ENCODE measurements at regions not wholly inside any gene's neighbourhood (a gene's known extent, or its start where the extent isn't known, plus 50 kb on each side); places are given as distances from the start of the nearest gene placed in this dataset.

DNA sequence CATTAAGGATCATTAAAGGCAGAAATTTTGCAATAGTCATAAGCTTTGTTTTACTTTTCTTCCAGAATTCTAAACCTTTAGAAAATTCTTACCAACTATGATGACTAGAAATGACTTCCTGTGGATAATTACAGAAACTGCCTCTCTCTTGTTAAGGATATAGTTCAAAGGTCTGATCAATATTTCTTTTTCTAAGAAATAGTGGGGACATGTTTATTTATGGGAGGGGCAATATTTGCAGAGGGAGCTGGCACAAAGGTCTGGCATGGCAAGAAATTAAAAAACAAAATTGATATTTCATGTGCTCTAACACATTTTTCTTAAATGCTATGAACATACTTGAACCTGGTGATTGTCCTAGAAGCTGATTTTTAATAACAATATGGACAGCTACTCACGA is 448.9 kb downstream of the KCTD8 start:
- FAIRE-seq = no peak

DNA sequence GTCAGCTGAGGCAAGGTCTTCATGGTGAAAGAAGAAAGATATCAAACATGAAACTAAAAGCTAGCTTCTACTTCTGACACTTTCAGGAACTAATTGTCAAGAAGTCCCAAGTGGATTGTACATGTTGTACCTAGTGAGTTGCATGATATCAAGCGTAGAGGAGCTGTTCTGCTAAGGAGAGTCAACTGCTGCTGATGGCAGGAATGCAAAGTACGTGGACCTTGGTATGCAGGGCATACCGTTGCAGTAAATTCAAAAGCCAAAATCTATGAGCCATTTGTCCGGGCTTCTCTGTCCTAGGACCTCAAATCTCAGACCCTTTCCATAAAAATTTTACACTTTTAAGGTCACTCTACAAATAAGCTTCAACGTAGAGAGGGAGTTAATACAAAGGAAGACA is 446.2 kb downstream of the KCTD8 start:
- FAIRE-seq = no peak

DNA sequence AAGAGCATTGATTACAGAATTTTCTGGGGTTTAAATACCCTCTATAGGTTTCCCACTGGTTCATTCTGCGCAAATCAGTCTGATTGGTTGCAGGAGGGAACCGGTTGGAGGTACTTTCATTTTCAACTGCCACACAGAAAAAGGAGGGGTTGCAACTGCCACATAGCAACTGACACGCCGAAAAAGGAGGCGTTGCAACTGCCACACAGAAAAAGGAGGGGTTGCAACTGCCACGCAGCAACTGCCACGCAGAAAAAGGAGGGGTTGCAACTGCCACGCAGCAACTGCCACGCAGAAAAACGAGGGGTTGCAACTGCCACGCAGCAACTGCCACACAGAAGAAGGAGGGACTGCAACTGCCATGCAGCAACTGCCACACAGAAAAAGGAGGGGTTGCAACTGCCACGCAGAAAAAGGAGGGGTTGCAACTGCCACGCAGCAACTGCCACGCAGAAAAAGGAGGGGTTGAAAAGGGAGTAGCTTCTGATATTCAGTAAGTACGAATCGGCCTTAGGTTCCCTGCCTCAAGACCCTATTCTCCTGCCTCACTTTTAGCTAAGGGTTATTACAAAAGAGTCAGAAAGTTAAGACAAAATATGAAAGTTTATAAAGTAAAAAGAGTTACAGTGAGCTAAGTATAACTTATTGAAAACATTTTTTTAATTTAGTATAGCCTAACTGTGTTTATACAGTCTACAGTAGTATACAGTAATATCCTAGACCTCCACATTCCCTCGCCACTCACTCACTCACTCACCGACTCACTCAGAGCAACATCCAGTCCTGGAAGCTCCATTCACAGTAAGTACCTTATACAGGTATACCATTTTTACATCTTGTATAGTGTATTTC is 431.8 kb downstream of the KCTD8 start:
- no peak for FAIRE-seq

DNA sequence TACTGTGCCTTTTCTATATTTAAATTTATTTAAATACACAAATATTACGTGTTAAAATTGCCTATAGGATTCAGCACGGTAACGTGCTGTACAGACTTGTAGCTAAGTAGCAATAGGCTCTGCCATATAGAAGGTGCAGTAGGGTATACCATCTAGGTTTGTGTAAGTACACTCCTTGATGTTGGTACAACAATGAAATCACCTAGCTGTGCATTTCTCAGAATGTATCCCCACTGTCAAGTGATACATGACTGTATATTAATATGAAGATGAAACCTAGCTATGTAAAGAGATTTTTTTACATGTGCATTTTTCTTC is 431.2 kb downstream of the KCTD8 start:
- FAIRE-seq = no peak

DNA sequence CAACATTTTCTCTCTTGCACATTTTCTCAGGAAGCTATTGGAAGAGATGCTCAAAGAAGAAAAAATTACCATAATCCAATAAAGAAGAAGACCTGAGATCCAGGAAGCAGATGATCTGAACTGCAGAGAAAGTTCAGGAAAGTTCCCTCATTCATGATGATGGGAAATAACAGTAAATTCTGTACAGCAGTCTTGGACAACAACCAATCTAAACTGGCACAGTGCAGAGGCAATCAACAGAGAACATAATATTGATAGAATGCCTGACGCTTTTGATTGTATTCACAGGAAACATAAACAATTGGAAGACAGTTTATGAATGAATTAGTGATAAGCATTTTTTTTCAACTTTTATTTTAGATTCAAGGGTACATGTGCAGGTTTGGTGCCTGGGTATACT is 428.9 kb downstream of the KCTD8 start:
- FAIRE-seq = no peak

DNA sequence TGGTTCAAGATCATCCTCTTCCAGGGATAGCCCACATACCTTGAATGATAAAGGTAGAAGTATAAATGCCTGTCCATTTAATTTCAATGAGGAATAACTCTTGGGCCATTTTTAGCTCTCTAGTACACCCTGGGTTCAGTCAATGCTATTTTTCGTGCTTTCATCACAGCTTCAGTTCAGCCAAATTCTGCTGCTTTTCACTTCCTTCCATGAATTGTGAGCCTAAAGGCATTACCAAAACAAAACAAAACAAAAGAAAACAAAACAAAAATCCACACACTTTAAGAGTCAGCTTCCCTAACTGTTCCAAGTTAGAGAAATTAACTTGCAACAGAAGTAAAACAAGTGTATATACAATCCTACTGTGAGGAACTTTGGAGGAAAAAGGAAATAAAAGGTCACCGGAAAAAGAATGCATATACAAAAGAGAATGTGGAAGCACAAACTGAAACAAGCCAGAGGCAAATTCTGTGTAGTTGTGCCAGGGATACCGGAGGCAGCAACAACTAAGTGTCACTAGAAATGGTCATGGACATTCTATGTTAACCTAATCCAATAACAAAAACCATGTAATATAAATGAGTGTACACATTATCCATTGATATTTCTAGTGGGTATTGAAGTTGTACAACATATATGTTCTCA is 423.1 kb downstream of the KCTD8 start:
- FAIRE-seq = no peak

DNA sequence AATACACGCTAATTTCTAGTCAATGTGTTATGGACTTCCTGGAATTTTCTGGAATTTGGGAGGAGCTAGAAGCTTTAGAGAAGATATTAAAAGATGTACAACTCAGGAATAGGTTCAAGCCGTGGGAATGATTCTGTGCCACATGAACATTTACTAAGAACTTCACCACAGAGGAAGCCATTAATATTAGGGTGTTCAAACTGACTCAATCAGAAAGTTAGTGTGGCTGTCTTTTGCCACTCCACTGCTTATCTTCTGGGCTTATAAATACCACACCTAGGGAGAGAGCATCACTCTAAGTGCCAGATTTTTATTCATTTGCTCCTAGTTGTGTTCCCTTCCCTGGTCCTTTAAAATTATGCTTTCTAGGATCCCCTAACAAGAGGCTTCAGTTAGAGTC is 409.8 kb downstream of the KCTD8 start:
- FAIRE-seq = no peak

DNA sequence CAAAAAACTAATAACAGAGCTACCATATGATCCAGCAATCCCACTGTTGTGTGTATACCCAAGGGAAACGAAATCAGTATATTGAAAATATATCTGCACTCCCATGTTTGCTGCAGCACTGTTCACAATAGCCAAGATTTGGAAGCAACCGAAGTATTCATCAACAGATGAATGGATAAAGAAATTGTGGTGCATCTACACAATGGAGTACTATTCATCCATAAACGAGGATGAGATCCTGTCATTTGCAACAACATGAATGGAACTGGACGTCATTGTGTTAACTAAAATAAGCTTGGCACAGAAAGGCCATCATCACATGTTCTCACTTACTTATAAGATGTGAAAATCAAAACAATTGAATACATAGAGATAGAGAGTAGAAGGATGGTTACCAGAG is 402.1 kb downstream of the KCTD8 start:
- no peak for FAIRE-seq

DNA sequence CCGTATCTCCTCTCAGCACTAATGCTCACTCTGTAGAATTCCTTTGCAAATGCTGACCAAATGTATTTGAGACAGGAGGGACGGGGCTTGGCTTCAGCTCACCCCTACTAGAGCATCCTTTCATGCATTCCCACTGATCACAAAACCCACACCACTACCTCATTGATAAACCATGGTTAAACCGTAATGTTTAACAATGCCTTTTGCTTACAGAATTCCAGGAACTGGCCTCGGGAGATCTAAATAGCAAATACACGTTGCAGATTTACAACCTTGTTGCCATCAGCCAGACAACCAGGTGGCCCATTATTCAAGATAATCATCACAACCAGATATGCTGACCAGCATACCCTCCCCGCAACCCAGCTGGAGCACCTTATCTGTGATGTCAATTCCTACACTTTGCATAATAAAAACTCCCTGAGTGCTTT is 391.9 kb downstream of the KCTD8 start:
- no peak for FAIRE-seq

DNA sequence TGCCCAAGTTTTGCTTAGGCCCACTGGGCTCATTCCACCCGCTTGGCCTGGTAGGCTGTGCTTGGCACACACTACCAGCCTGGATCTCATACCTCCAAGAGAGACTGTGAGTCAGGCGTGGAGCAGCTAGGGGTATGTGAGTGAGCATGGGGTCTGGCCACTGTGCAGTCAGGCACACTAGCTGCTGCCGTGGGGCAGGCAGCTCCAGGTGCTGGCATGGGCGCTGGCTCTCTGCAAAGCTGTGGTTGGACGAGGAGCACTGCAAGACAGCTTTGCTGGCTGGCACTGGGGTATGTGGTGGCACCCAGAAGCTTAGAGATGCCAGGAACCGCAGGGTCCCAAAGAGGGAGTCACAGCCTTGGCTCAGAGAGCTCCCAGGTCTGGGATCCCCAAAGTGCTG is 377.8 kb downstream of the KCTD8 start:
- no peak for FAIRE-seq

DNA sequence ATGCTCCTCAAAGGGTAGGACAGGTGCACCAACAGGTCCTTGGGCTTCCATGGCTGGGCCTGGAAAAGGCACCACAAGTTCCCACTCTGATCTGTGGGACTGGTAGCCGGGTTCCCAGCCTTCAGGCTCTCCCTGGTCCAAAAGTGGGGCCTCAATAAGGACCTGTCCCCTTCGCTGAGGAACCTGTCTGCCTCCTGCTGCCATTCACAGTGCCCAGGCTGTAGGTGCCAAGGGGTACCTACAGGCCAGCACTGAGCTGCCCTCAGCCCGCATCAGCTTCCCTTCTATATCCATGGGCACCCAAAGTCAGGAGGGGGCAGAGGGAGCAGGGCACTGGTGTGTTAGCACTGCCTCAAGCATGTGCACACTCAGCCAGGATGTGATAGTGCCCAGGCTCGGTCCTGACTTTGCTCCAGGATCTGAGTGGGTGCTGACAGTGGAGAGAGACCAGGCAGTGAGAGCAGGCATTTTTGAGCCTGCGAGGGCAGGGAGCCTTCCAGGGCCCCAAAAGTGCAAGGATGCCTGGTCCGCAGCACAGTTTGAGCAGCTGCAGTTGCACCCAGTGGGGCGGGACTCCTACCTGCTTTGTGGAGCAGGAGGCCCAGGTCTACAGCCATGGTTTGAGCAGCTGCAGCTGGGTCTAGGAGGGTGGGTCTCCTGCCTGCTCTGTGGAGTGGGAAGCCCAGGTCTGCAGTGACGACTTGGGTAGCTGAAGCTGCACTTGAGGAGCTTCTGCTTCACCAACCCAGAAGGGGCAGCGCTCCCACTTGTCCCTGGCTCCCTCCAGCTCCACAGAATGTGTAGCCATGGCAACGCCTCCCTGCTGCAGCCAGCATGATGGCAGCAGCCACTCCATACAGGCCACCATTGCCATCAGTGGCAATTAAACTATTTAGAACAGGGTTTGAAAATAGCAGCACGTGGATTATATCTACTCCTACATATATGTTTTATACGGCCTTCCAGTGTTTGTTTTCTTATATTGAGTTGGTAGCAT is 376.4 kb downstream of the KCTD8 start:
- no peak for FAIRE-seq

DNA sequence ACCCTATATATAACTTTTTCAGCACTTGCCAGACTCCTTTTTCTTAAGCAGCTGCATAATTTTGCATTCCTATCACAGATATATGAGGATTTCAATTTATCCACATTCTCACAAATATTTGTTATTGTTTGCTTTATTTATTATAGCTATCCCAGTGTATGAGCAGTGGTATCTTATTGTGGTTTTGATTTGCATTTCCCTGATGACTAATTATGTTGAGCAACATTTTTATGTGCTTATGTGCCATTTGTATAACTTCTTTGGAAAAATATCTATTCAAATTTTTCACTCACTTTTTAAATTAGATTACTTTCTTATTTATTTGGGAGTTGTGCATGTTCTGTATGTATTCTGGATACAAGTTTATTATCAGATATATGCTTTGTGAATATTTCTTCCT is 361.9 kb downstream of the KCTD8 start:
- no peak for FAIRE-seq

DNA sequence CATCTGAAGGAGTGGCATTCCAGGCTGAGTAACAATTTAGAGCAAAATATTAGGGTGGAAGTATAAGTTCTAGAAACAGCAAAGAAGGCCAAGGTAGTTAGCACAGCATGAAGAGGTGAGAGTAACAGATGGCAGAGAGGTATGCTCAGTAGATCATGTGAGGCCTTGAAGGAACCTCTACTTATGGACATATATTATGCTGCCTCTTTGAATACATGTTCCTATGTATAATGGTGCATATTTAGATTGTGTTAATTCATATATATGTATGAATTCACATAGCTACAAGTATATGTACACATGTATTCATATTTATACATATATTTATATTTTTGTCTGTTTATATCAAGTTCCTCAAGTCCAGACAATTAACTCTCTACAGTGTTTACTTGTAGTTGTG is 355.2 kb downstream of the KCTD8 start:
- no peak for FAIRE-seq

DNA sequence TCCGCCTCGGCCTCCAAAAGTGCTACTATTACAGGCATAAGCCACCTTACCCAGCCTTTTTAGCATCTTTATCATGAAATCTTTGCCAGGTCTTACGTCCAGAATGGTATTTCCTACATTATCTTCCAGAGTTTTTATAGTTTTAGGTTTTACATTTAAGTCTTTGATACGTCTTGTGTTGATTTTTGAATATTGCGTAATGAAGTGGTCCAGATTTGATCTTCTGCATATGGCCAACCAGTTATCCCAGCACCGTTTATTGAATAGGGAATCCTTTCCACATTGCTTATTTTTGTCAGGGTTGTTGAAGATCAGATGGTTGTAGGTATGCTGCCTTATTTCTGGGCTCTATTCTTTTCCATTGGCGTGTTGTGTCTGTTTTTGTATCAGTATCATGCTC is 349.6 kb downstream of the KCTD8 start:
- no peak for FAIRE-seq

DNA sequence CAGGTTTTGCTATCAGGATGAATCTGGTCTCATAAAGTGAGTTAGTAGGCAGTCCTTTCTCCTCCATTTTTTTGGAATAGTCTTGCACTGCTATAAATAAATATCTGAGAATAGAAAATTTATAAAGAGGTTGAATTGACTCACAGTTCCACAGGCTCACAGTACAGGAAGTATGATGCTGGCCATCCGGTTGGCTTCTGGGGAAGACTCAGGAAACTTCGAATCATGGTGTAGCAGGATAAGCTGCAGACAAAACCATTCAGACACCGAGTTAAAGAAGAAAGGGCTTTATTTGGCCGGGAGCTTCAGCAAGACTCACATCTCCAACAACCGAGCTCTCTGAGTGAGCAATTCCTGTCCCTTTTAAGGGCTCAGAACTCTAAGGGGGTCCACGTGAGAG is 348.2 kb downstream of the KCTD8 start:
- FAIRE-seq = no peak

DNA sequence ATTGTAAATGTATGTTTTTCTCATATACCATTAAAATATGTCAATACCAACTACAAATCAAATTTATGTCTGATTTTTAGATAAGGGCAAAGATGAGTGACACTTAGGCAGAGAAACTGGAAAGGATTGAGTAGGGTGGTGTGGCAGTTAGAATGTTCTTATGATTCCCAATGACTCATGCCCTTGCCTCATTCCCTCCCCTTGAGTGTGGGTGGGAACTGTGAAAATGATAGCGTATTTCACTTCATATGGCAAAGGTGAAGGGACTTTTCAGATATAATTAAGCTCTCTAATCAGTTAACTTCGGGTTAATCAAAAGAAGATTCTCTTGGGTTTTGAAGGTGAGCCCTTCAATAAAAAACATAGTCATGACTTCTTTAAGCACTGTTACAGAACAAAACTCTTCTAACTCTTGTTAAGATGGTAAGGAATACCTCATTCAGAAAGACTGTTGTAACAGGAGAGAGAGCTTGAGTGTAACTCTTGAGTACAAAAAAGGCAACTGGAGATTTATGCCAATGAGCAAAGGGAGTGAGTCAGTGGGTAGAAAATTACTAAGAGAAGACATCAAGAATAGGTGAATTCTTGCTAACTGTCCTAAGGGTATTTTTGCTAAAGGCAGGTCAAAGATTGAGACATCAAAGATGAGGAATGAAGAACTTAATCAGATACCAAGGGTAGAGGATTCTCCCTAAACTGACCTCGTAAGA is 329.5 kb downstream of the KCTD8 start:
- no peak for FAIRE-seq

DNA sequence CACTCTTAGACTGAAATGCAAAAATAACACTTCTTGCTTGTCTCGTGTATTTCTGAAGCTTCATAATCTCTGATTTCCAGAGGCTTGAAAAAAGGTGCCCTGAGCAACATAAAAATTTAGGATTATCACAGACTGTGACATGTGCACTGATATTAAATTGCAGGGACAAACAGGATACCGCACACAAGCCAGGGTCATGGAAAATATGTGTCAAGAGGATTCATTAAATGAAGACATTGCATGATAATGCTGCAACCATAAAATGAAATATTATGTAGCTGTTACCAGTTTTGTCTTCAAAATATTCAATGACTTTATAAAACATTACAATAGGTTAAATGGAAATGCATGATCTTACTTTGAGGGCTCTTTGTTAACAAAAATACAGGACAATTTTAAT is 328.0 kb downstream of the KCTD8 start:
- no peak for FAIRE-seq

DNA sequence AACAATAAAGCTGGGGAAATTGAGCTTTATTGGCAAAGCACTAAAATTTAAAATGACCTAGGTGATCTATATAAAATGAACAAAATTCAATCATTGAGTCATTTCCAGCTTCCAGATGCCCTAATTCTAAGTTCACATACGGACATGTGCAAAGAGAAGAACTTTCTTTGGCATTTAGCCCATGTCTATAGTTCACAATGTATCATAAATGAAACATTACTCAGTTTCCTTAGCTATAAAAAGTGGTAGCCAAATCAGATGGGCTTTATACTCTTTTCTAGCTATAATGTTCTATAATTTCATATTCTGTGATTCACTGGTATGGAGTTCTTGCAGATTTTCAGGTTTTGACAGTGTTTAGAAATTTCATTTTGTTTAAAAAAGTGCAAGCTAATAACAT is 327.4 kb downstream of the KCTD8 start:
- FAIRE-seq = no peak
